IMR-90 (cell line): ENCODE measurements at regions not wholly inside any gene's neighbourhood (a gene's known extent, or its start where the extent isn't known, plus 50 kb on each side); places are given as distances from the start of the nearest gene placed in this dataset.

Experiments used
- ATAC-seq: fragments of 200-7000 bp; cut with Tn5 transposase; 2 replicates; pipeline ENCODE4 v1.9.1; 2020; ENCODE audit warnings: low read depth, mild to moderate bottlenecking, moderate library complexity
- BruUV-seq: library from RNA; stranded (reverse); fragments of 400-500 nt; replicated peaks from 2 replicates; lab custom pipeline; 2021; lab: Mats Ljungman, UMichigan
- CTCF ChIA-PET: fragments of 300-600 bp; formaldehyde crosslinking; extraction: SDS; loops from one replicate; lab custom pipeline; 2021; ENCODE audit warnings: antibody characterized with exemption; lab: Yijun Ruan, JAX
- POLR2A ChIA-PET: fragments of 300-600 bp; sonication (Branson Sonifier 250); formaldehyde crosslinking; loops from one replicate; lab custom pipeline; 2022; ENCODE audit warnings: antibody characterized with exemption; ENCODE audit not compliant: unreplicated experiment; lab: Charles Lee
- DNase-seq: peaks from one replicate; pipeline ENCODE4 v3.0.0; 2013
- H2AFZ ChIP-seq: replicated peaks from 2 replicates; pipeline ENCODE3; 2013; ENCODE audit warnings: low read length, mild to moderate bottlenecking; ENCODE audit not compliant: poor library complexity
- H2AK5ac ChIP-seq: 2 replicates; pipeline ENCODE4 v1.6.1; 2013; ENCODE audit warnings: low read depth, low read length, inconsistent platforms
- H2AK9ac ChIP-seq: replicated peaks from 2 replicates; pipeline ENCODE3; 2013; ENCODE audit warnings: mild to moderate bottlenecking, low read depth, low read length, moderate library complexity; ENCODE audit not compliant: poor library complexity
- H2BK120ac ChIP-seq: 2 replicates; pipeline ENCODE4 v1.6.1; 2013; ENCODE audit warnings: low read depth, low read length, inconsistent platforms
- H2BK15ac ChIP-seq: 3 replicates; pipeline ENCODE4 v1.6.1; 2013; ENCODE audit warnings: low read depth, low read length, inconsistent platforms
- H2BK20ac ChIP-seq: 2 replicates; pipeline ENCODE4 v1.6.1; 2013; ENCODE audit warnings: low read depth, mild to moderate bottlenecking, inconsistent platforms, low read length, moderate library complexity
- H2BK5ac ChIP-seq: 2 replicates; pipeline ENCODE4 v1.6.1; 2013; ENCODE audit warnings: mild to moderate bottlenecking, low read depth, low read length, inconsistent platforms; ENCODE audit not compliant: poor library complexity, severe bottlenecking
- H3K14ac ChIP-seq: replicated peaks from 2 replicates; pipeline ENCODE4 v1.6.1; 2013; ENCODE audit warnings: low read depth, low read length, inconsistent platforms
- H3K18ac ChIP-seq: 2 replicates; pipeline ENCODE4 v1.6.1; 2013; ENCODE audit warnings: low read depth, low read length, control low read depth
- H3K23ac ChIP-seq: 2 replicates; pipeline ENCODE4 v1.6.1; 2013; ENCODE audit warnings: low read depth, low read length, inconsistent platforms
- H3K27ac ChIP-seq: 2 replicates; pipeline ENCODE4 v1.5.1; 2013; ENCODE audit warnings: mild to moderate bottlenecking, control low read depth, low read length; ENCODE audit not compliant: insufficient read depth
- H3K27me3 ChIP-seq: 2 replicates; pipeline ENCODE4 v1.6.1; 2013; ENCODE audit warnings: low read length; ENCODE audit not compliant: control insufficient read depth, insufficient read depth
- H3K36me3 ChIP-seq: 2 replicates; pipeline ENCODE4 v1.6.1; 2013; ENCODE audit warnings: low read length, mixed read lengths; ENCODE audit not compliant: control insufficient read depth, insufficient read depth
- H3K4ac ChIP-seq: 2 replicates; pipeline ENCODE4 v1.6.1; 2013; ENCODE audit warnings: low read depth, low read length, inconsistent platforms
- H3K4me1 ChIP-seq: 2 replicates; pipeline ENCODE4 v1.6.1; 2013; ENCODE audit warnings: low read length, mixed read lengths; ENCODE audit not compliant: control insufficient read depth, insufficient read depth
- H3K4me2 ChIP-seq: 2 replicates; pipeline ENCODE4 v1.6.1; 2013; ENCODE audit warnings: low read depth, mild to moderate bottlenecking, control low read depth, low read length, moderate library complexity
- H3K4me3 ChIP-seq: 2 replicates; pipeline ENCODE4 v1.5.1; 2013; ENCODE audit warnings: low read depth, mild to moderate bottlenecking, control low read depth, low read length, moderate library complexity; ENCODE audit not compliant: insufficient read depth
- H3K56ac ChIP-seq: 2 replicates; pipeline ENCODE4 v1.6.1; 2013; ENCODE audit warnings: low read length, inconsistent platforms; ENCODE audit not compliant: insufficient read depth; ENCODE audit errors: extremely low read depth
- H3K79me1 ChIP-seq, 2 experiments: 2 replicates each; pipeline ENCODE4 v1.6.1; 2013; ENCODE audit warnings: low read length in 2 of 2, inconsistent platforms in 1 of 2, low read depth in 1 of 2
- H3K9ac ChIP-seq: 2 replicates; pipeline ENCODE4 v1.6.1; 2013; ENCODE audit warnings: low read depth, low read length, control low read depth
- H3K9me1 ChIP-seq: 2 replicates; pipeline ENCODE4 v1.6.1; 2013; ENCODE audit warnings: low read length, inconsistent platforms; ENCODE audit not compliant: insufficient read depth
- H3K9me3 ChIP-seq: 2 replicates; pipeline ENCODE4 v1.6.1; 2013; ENCODE audit warnings: low read length; ENCODE audit not compliant: control insufficient read depth, insufficient read depth
- H4K20me1 ChIP-seq: 2 replicates; pipeline ENCODE4 v1.6.1; 2013; ENCODE audit warnings: low read length, inconsistent platforms; ENCODE audit not compliant: insufficient read depth
- H4K5ac ChIP-seq: 2 replicates; pipeline ENCODE4 v1.6.1; 2013; ENCODE audit warnings: mild to moderate bottlenecking, low read depth, low read length, control low read depth
- H4K8ac ChIP-seq, 2 experiments: 2 replicates each; pipeline ENCODE4 v1.6.1; 2013; ENCODE audit warnings: low read depth in 2 of 2, low read length in 2 of 2, control low read depth in 1 of 2, inconsistent platforms in 1 of 2
- H4K91ac ChIP-seq: 2 replicates; pipeline ENCODE4 v1.6.1; 2013; ENCODE audit warnings: low read depth, low read length, inconsistent platforms; ENCODE audit not compliant: insufficient read depth
- BHLHE40 ChIP-seq: fragments of 150-350 bp; IDR thresholded peaks from 2 replicates; pipeline ENCODE4 v1.6.1; 2016; ENCODE audit warnings: mild to moderate bottlenecking, low read depth, low read length
- CEBPB ChIP-seq: IDR thresholded peaks from 2 replicates; pipeline ENCODE4 v1.6.1; 2012; ENCODE audit warnings: low read depth, low read length, improper control_type of control experiment
- CHD1 ChIP-seq: IDR thresholded peaks from 2 replicates; pipeline ENCODE4 v1.6.1; 2012; ENCODE audit warnings: low read depth, low read length, improper control_type of control experiment
- CTCF ChIP-seq: conservative IDR thresholded peaks from 2 replicates; pipeline ENCODE4 v1.5.1; 2012; ENCODE audit warnings: mild to moderate bottlenecking, low read depth, low read length, improper control_type of control experiment
- ELK1 ChIP-seq: fragments of 150-350 bp; IDR thresholded peaks from 2 replicates; pipeline ENCODE4 v1.6.1; 2016; ENCODE audit warnings: low read depth, mild to moderate bottlenecking, low read length, moderate library complexity, borderline replicate concordance
- FOS ChIP-seq: fragments of 150-350 bp; IDR thresholded peaks from 2 replicates; pipeline ENCODE4 v1.6.1; 2016; ENCODE audit warnings: low read depth, low read length
- MAFK ChIP-seq: IDR thresholded peaks from 2 replicates; pipeline ENCODE4 v1.6.1; 2012; ENCODE audit warnings: low read depth, low read length, improper control_type of control experiment
- MAZ ChIP-seq: IDR thresholded peaks from 2 replicates; pipeline ENCODE4 v1.6.1; 2012; ENCODE audit warnings: low read depth, mild to moderate bottlenecking, low read length, improper control_type of control experiment, moderate library complexity, borderline replicate concordance
- MXI1 ChIP-seq: IDR thresholded peaks from 2 replicates; pipeline ENCODE4 v1.6.1; 2012; ENCODE audit warnings: low read depth, mild to moderate bottlenecking, low read length, moderate library complexity, borderline replicate concordance
- NFE2L2 ChIP-seq: fragments of 150-350 bp; IDR thresholded peaks from 2 replicates; pipeline ENCODE4 v1.6.1; 2016; ENCODE audit warnings: low read depth, mild to moderate bottlenecking, low read length
- POLR2A ChIP-seq: IDR thresholded peaks from 2 replicates; pipeline ENCODE4 v1.6.1; 2012; ENCODE audit warnings: mild to moderate bottlenecking, low read depth, low read length
- RAD21 ChIP-seq: IDR thresholded peaks from 2 replicates; pipeline ENCODE4 v1.6.1; 2012; ENCODE audit warnings: low read length, improper control_type of control experiment
- RCOR1 ChIP-seq: IDR thresholded peaks from 2 replicates; pipeline ENCODE4 v1.6.1; 2012; ENCODE audit warnings: mild to moderate bottlenecking, low read length, improper control_type of control experiment; ENCODE audit not compliant: insufficient replicate concordance
- RFX5 ChIP-seq: IDR thresholded peaks from 2 replicates; pipeline ENCODE4 v1.8.0; 2012; ENCODE audit warnings: low read depth, mild to moderate bottlenecking, low read length, moderate library complexity
- SMC3 ChIP-seq: fragments of 150-350 bp; IDR thresholded peaks from 2 replicates; pipeline ENCODE4 v1.6.1; 2016; ENCODE audit warnings: low read depth, mild to moderate bottlenecking, antibody characterized with exemption, low read length, moderate library complexity
- USF2 ChIP-seq: fragments of 150-350 bp; IDR thresholded peaks from 2 replicates; pipeline ENCODE4 v1.6.1; 2017; ENCODE audit warnings: mild to moderate bottlenecking, antibody characterized with exemption, low read length, low read depth
- WGBS, 2 experiments: methylation state at CpG; one replicate each; pipeline versions ENCODE4 v1.1.5 to v1.1.7; 2013; ENCODE audit warnings: missing lambda C conversion rate in 2 of 2; ENCODE audit not compliant: insufficient read length in 1 of 2; ENCODE audit errors: extremely low coverage in 2 of 2; 5-methylcytosine and 5-hydroxymethylcytosine counted together
- dilution Hi-C: fragments of 300-500 bp; cut with HindIII; formaldehyde crosslinking; loops from one replicate; pipeline ENCODE4 v1.14.3; 2018; ENCODE audit warnings: low sequenced_read_pairs; ENCODE audit not compliant: unreplicated experiment
- in situ Hi-C: fragments of 300-500 bp; cut with MboI; formaldehyde crosslinking; loops from 3 replicates; pipeline ENCODE4 v1.14.3; 2019; ENCODE audit warnings: low sequenced_read_pairs, inconsistent platforms, mixed read lengths
- intact Hi-C: fragments of 100-400 bp; cut with micrococcal nuclease; formaldehyde crosslinking; loops from 2 replicates; pipeline ENCODE4 v1.10.0; 2022

GRCh38 chr2:11933854-11934253, 187.4 kb downstream of the LPIN1 start:
- peaks cover 3% of the 10 kb centered on the region for H3K27me3 ChIP-seq
- no peaks in the 10 kb centered on the region for H3K9me1 ChIP-seq
- no peak overlapping the region for H4K8ac ChIP-seq
- no peak overlapping the region for H3K9ac ChIP-seq
- WGBS, 2 experiments: no CpG with 5 or more reads among the region's 3 CpGs
- no peak overlapping the region for H3K18ac ChIP-seq
- no peak overlapping the region for H2BK20ac ChIP-seq
- H3K9me3 ChIP-seq: no peaks in the 10 kb centered on the region
- no peaks in the 10 kb centered on the region for H4K20me1 ChIP-seq
- H3K4ac ChIP-seq: no peak overlapping the region
- no peak overlapping the region for H2AK9ac ChIP-seq
- ATAC-seq: no peak
- H3K79me1 ChIP-seq: no peaks in the 10 kb centered on the region
- H3K36me3 ChIP-seq: no peaks in the 10 kb centered on the region
- H3K56ac ChIP-seq: no peak overlapping the region
- no peak overlapping the region for H3K14ac ChIP-seq
- H4K5ac ChIP-seq: no peak overlapping the region
- H4K91ac ChIP-seq: no peak overlapping the region
- dilution Hi-C loops (no loop called here), in situ Hi-C loops (no loop called here), intact Hi-C loops (no loop called here)
- DNase-seq: no peak
- CTCF ChIA-PET: no interaction called here
- TF ChIP-seq POLR2A (no peak), ELK1 (no peak), MAZ (no peak), RFX5 (no peak), FOS (no peak), SMC3 (no peak), CHD1 (no peak), CEBPB (no peak), MXI1 (no peak), BHLHE40 (no peak), NFE2L2 (no peak), USF2 (no peak), RAD21 (no peak), CTCF (no peak), MAFK (no peak), RCOR1 (no peak)
- no peak overlapping the region for H2AFZ ChIP-seq
- H3K4me1 ChIP-seq: no peaks in the 10 kb centered on the region
- H3K4me2 ChIP-seq: no peak overlapping the region
- H2BK5ac ChIP-seq: no peak overlapping the region
- no peak overlapping the region for H2AK5ac ChIP-seq
- POLR2A ChIA-PET: no interaction called here
- no TSS peak for BruUV-seq
- no peak overlapping the region for H2BK120ac ChIP-seq
- no peak overlapping the region for H2BK15ac ChIP-seq
- no peak overlapping the region for H3K27ac ChIP-seq
- H3K23ac ChIP-seq: no peak overlapping the region
- no peak overlapping the region for H3K4me3 ChIP-seq
